Activated T-helper 17 cell treated with anti-CD3 and anti-CD28 coated beads, Interleukin-2, amount 50 U/mL, for 72 hours (primary cell): ENCODE measurements at regions not wholly inside any gene's neighbourhood (a gene's known extent, or its start where the extent isn't known, plus 50 kb on each side); places are given as distances from the start of the nearest gene placed in this dataset.
"Not testable (repeated sequence)": the region's sequence is repeated elsewhere in the genome, so short reads cannot be mapped to it uniquely, and the experiment has no call there.

Experiments used
- ATAC-seq: fragments of 150-1000 bp; cut with Tn5 transposase; replicated peaks from 2 replicates; pipeline ENCODE4 v1.10.0; 2021; ENCODE audit warnings: mild to moderate bottlenecking, moderate library complexity
- H3K27ac Mint-ChIP-seq: one replicate; pipeline ENCODE4 v1.8.0; 2022; ENCODE audit warnings: mixed read lengths
- H3K27me3 Mint-ChIP-seq: one replicate; pipeline ENCODE4 v1.8.0; 2022; ENCODE audit warnings: mixed read lengths
- H3K36me3 Mint-ChIP-seq: one replicate; pipeline ENCODE4 v1.8.0; 2022; ENCODE audit warnings: low read depth, mild to moderate bottlenecking, mixed read lengths
- H3K4me1 Mint-ChIP-seq: one replicate; pipeline ENCODE4 v1.8.0; 2022; ENCODE audit warnings: mixed read lengths
- H3K4me3 Mint-ChIP-seq: one replicate; pipeline ENCODE4 v1.8.0; 2022; ENCODE audit warnings: mild to moderate bottlenecking, mixed read lengths
- H3K9me3 Mint-ChIP-seq: one replicate; pipeline ENCODE4 v1.8.0; 2022; ENCODE audit warnings: mixed read lengths

GRCh38 chr10:57925045-57925444 lies 342.6 kb downstream of the IPMK start:
- no peaks in the 10 kb centered on the region for H3K36me3 Mint-ChIP-seq
- no peak overlapping the region for H3K27ac Mint-ChIP-seq
- H3K4me1 Mint-ChIP-seq: no peaks in the 10 kb centered on the region
- no peak for ATAC-seq
- no peaks in the 10 kb centered on the region for H3K9me3 Mint-ChIP-seq
- no peaks in the 10 kb centered on the region for H3K27me3 Mint-ChIP-seq
- no peak overlapping the region for H3K4me3 Mint-ChIP-seq

- H3K36me3 Mint-ChIP-seq: no peaks in the 10 kb centered on the region
- no peaks in the 10 kb centered on the region for H3K27me3 Mint-ChIP-seq
- no peak for ATAC-seq
- H3K4me3 Mint-ChIP-seq: no peak overlapping the region
- H3K4me1 Mint-ChIP-seq: no peaks in the 10 kb centered on the region
- no peak overlapping the region for H3K27ac Mint-ChIP-seq
- no peaks in the 10 kb centered on the region for H3K9me3 Mint-ChIP-seq
These were observed 346.6 kb downstream of the IPMK start for GRCh38 chr10:57921140-57921539.

DNA sequence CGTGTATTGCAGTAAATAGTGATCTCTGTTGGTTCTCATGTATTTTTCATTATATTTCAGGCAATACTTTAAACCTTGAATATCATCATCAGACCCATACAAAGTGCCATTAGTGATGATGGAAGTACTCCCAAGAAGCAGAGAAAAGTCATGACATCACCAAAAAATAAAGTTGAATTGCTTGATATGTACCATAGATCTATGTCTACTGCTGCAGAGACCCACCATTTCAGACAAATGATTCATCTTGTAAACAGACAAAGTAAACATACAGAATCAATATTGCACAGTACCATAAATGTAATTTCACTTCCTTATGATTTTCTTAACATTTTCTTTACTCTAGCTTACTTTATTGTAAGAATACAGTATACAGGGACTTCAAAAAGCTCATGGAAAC lies 347.8 kb downstream of the IPMK start:
- Mint-ChIP-seq H3K27ac (no peak overlapping the region), H3K27me3 (no peaks in the 10 kb centered on the region), H3K9me3 (no peaks in the 10 kb centered on the region), H3K36me3 (no peaks in the 10 kb centered on the region), H3K4me1 (no peaks in the 10 kb centered on the region), H3K4me3 (no peak overlapping the region)
- ATAC-seq: no peak

- H3K9me3 Mint-ChIP-seq: no peaks in the 10 kb centered on the region
These were observed 350.7 kb downstream of the IPMK start for GRCh38 chr10:57917019-57917418.

GRCh38 chr10:57905861-57906260 lies 361.8 kb downstream of the IPMK start:
- H3K27me3 Mint-ChIP-seq: no peaks in the 10 kb centered on the region
- H3K9me3 Mint-ChIP-seq: no peaks in the 10 kb centered on the region
- H3K4me3 Mint-ChIP-seq: no peak overlapping the region
- no peaks in the 10 kb centered on the region for H3K36me3 Mint-ChIP-seq
- no peak for ATAC-seq
- H3K4me1 Mint-ChIP-seq: no peaks in the 10 kb centered on the region
- H3K27ac Mint-ChIP-seq: no peak overlapping the region

More at GRCh38 chr10:57917019-57917418, 350.7 kb downstream of the IPMK start:
- Mint-ChIP-seq H3K27me3 (no peaks in the 10 kb centered on the region), H3K36me3 (no peaks in the 10 kb centered on the region), H3K4me1 (no peaks in the 10 kb centered on the region), H3K27ac (no peak overlapping the region), H3K4me3 (no peak overlapping the region)
- no peak for ATAC-seq

DNA sequence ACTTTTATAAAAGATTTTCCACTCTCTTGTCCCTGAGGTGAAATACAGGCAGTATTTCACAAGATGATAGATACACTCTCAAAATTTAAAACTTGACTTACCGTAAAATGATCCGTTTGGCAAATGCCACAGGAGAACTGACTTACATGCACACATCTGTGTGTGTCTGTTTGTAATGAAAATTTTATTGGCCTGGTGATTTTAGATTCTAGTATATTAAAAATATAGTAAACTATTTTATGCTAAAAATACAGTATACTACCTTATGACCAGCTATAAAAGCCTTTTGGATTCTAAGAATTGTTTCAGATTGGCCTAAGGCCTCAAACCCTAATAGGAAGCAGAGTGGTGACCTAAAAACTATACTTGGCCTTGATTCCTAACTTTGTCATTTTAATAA lies 362.7 kb downstream of the IPMK start:
- Mint-ChIP-seq H3K4me3 (no peak overlapping the region), H3K27ac (no peak overlapping the region), H3K27me3 (no peaks in the 10 kb centered on the region), H3K9me3 (no peaks in the 10 kb centered on the region), H3K36me3 (no peaks in the 10 kb centered on the region), H3K4me1 (no peaks in the 10 kb centered on the region)
- ATAC-seq: no peak

DNA sequence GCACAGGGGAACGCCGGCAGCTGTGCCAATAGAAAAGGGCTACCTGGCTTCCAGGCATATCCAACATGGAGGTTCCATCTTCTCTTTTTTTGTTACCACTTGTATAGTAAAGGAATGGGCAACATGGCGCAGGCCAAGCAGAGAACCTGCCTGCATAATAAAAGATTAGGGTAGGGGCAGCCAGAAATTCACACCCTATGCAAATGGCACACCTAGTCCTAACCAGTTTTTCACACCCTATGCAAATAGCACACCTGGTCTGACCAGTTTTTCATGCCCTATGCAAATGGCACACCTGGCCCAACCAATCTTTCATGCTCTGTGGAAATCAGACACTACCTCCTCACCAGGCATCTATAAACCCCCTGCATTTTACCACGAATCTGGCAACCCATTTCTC lies 369.5 kb downstream of the IPMK start:
- Mint-ChIP-seq H3K9me3 (peaks cover 4% of the 10 kb centered on the region), H3K4me1 (no peaks in the 10 kb centered on the region), H3K4me3 (no peak overlapping the region), H3K27me3 (no peaks in the 10 kb centered on the region), H3K36me3 (no peaks in the 10 kb centered on the region), H3K27ac (no peak overlapping the region)
- ATAC-seq: no peak

GRCh38 chr10:57897611-57898010 lies 370.1 kb downstream of the IPMK start:
- Mint-ChIP-seq H3K27ac (no peak overlapping the region), H3K4me3 (no peak overlapping the region), H3K9me3 (peaks cover 4% of the 10 kb centered on the region), H3K27me3 (no peaks in the 10 kb centered on the region), H3K36me3 (no peaks in the 10 kb centered on the region), H3K4me1 (no peaks in the 10 kb centered on the region)
- ATAC-seq: no peak

DNA sequence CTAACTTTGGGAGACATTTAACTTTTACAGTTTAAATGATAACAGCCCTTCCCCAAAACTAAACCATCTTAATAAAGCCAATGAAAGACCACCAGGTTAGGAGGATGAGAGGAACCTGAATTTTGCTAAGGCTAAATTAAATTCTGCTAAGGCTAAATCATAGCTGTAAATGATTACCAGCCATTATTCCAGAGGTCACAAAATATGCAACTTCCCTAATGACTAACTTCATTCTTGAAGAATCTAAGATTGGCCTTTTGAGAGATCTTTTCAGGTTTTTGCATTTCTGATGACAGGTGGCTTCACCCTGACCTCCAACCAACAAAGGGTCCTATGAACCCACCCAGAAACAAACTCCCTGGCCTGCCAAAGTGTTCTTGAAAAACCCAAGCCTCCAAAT lies 373.3 kb downstream of the IPMK start:
- no peaks in the 10 kb centered on the region for H3K27me3 Mint-ChIP-seq
- ATAC-seq: no peak
- no peak overlapping the region for H3K27ac Mint-ChIP-seq
- H3K36me3 Mint-ChIP-seq: no peaks in the 10 kb centered on the region
- H3K9me3 Mint-ChIP-seq: peaks cover 4% of the 10 kb centered on the region
- no peak overlapping the region for H3K4me3 Mint-ChIP-seq
- H3K4me1 Mint-ChIP-seq: no peaks in the 10 kb centered on the region

DNA sequence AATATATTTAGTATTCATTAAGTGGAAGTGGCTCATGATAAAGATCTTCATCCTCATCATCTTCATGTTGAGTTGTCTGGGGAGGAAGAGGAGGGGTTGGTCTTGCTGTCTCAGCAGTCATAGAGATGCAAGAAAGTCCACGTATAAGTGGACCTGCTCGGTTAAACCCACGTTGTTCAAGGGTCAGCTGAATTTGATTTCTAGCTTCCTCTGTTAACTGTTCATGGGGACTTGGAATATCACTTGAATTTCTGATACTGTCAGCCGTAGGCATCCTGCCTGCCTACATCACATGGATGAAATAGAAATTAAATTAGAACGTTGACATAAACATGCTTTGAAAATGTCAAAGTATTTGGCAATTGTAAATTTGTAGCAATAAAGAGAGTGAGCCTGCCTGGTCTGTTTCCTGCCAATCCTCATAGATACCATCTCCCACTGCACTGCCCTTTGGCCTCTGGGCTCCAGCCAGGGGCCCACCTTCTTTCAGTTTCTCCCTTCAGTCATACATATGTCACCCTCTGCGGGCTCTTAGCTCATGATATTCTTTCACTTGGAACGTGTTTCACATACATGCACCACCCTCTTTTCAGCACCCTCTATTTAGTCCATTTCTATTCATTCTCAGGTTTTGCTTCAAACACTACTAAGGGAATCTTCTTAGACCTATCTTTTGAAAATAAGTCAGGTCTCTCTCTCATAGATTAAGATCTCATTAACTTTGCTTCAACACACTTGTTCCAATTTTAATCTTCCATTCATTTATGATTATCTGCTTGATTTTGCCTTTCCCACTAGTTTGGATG lies 376.3 kb downstream of the IPMK start:
- Mint-ChIP-seq H3K4me3 (no peak overlapping the region), H3K27ac (no peak overlapping the region), H3K36me3 (no peaks in the 10 kb centered on the region), H3K9me3 (no peaks in the 10 kb centered on the region), H3K4me1 (no peaks in the 10 kb centered on the region), H3K27me3 (no peaks in the 10 kb centered on the region)
- ATAC-seq: no peak

GRCh38 chr10:57890691-57891090 lies 377.0 kb downstream of the IPMK start:
- H3K4me1 Mint-ChIP-seq: no peaks in the 10 kb centered on the region
- H3K36me3 Mint-ChIP-seq: no peaks in the 10 kb centered on the region
- no peaks in the 10 kb centered on the region for H3K27me3 Mint-ChIP-seq
- no peaks in the 10 kb centered on the region for H3K9me3 Mint-ChIP-seq
- no peak for ATAC-seq
- no peak overlapping the region for H3K4me3 Mint-ChIP-seq
- no peak overlapping the region for H3K27ac Mint-ChIP-seq

GRCh38 chr10:57885618-57885968 lies 382.1 kb downstream of the IPMK start:
- H3K27me3 Mint-ChIP-seq, H3K4me1 Mint-ChIP-seq, ATAC-seq, H3K36me3 Mint-ChIP-seq, H3K9me3 Mint-ChIP-seq, H3K27ac Mint-ChIP-seq, H3K4me3 Mint-ChIP-seq: not testable (repeated sequence)

DNA sequence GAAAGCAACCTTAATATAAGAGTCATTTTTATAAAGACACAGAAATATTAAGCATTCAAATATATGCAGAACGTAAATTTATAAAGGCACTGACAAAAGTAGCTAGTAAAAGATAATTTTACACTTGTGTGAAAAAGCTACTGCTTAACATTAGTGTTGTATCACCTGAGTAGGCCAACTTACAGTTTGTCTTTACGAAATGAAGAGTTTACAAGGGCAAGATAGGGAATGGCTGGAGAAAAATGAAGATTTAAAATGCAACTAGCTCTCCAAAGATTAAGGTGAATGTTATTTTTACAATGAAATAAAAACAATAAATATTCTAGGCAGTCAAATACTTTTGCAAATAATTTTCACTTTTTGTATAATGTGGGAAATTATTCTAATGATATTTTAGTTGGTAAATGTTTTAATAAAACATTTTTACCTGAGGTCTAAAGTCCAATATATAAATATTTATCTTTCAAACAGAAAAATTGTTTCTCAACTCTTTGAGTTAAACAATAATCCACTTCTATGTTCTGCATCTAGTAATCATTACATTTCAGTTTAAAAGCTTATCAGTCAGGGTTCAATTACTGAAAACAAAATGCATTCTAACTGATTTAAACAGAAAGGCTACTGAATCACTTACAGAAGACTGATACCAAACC lies 382.6 kb downstream of the IPMK start:
- Mint-ChIP-seq H3K4me1 (no peaks in the 10 kb centered on the region), H3K27me3 (no peaks in the 10 kb centered on the region), H3K4me3 (no peak overlapping the region), H3K9me3 (peaks cover 3% of the 10 kb centered on the region), H3K27ac (no peak overlapping the region), H3K36me3 (no peaks in the 10 kb centered on the region)
- no peak for ATAC-seq

DNA sequence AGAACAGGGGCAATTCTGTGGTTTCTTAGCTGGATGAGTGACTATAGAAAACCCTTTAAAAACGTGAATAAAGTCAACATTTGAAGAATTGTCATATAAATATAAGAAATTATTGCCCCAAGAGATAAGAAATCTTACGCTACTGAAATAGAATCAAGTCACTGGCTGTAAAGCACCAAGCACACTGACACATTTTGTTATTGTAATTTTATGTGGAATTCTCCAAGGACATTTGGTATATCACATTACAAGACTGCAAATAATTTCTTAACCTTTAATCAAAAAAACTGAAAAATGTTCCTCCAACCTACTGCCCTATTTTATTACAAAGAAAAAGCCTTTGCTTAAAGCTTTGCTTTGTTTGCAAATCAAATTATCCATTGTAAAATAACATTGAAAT lies 383.3 kb downstream of the IPMK start:
- no peak for ATAC-seq
- peaks cover 3% of the 10 kb centered on the region for H3K9me3 Mint-ChIP-seq
- no peaks in the 10 kb centered on the region for H3K4me1 Mint-ChIP-seq
- no peak overlapping the region for H3K27ac Mint-ChIP-seq
- no peaks in the 10 kb centered on the region for H3K36me3 Mint-ChIP-seq
- no peak overlapping the region for H3K4me3 Mint-ChIP-seq
- H3K27me3 Mint-ChIP-seq: no peaks in the 10 kb centered on the region

DNA sequence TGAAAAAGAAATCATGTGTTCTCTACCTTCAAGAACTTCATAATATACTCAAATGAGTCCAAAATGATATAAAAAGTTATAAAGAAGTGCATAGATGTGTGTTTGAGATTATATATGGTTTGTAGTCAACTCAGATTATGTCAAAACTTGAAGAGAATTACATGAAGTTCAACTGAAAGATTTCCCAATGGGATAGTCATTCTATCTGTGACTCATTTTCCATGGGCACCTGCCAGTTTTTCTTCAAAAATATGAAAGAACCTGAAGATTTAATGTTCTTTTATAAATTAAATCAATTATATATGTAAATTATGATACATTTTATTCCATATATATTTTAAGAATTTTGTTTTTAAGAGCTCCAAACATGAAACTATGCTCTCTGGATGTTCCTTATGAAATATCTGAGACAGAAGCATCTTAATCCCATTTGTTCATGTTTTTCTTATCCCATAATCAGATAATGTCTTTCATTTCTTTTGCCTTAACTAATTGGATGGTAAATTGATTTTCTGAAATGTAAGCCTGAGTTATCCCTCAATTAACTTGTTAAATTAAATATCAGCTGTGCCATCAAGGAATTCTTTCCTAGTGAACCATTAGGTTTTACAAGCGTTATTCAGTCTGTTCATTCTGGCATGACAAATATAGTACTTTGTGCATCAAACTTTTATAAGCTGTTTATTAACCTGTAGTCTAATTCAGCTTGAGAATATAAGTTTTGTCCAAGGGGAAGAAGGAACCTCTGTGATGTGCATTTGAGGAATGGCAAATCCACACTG lies 387.1 kb downstream of the IPMK start:
- no peaks in the 10 kb centered on the region for H3K36me3 Mint-ChIP-seq
- H3K27me3 Mint-ChIP-seq: no peaks in the 10 kb centered on the region
- H3K4me3 Mint-ChIP-seq: no peak overlapping the region
- peaks cover 3% of the 10 kb centered on the region for H3K9me3 Mint-ChIP-seq
- H3K27ac Mint-ChIP-seq: no peak overlapping the region
- H3K4me1 Mint-ChIP-seq: no peaks in the 10 kb centered on the region
- no peak for ATAC-seq
